Bronchial epithelial cell (primary cell): ENCODE measurements at regions not wholly inside any gene's neighbourhood (a gene's known extent, or its start where the extent isn't known, plus 50 kb on each side); places are given as distances from the start of the nearest gene placed in this dataset.
A peak's percentile ranks its signal among the peaks of the same experiment; 100 is the strongest.

Experiments
- DNase-seq: peaks from one replicate; pipeline ENCODE4 v3.0.0-alpha.2; 2010; ENCODE audit warnings: low read depth
- FAIRE-seq: peaks from 2 replicates; lab custom pipeline; 2011; peaks lifted over from hg19 to GRCh38; lab: Jason Lieb, UNC
- H3K27me3 ChIP-seq: 2 replicates; pipeline ENCODE4 v1.5.1; 2011; ENCODE audit warnings: low read length; ENCODE audit not compliant: control insufficient read depth, insufficient read depth
- H3K36me3 ChIP-seq: 2 replicates; pipeline ENCODE4 v1.5.1; 2011; ENCODE audit warnings: low read length; ENCODE audit not compliant: control insufficient read depth, insufficient read depth
- H3K4me3 ChIP-seq: 2 replicates; pipeline ENCODE4 v1.5.1; 2011; ENCODE audit warnings: mild to moderate bottlenecking, low read depth, low read length, control low read depth
- TF ChIP-seq, protein P1 (sequence below): IDR thresholded peaks from 2 replicates; pipeline ENCODE4 v1.5.1; 2011; ENCODE audit warnings: mild to moderate bottlenecking, moderate library complexity, low read length, control low read depth, inconsistent platforms; ENCODE audit not compliant: insufficient read depth, severe bottlenecking

DNA sequence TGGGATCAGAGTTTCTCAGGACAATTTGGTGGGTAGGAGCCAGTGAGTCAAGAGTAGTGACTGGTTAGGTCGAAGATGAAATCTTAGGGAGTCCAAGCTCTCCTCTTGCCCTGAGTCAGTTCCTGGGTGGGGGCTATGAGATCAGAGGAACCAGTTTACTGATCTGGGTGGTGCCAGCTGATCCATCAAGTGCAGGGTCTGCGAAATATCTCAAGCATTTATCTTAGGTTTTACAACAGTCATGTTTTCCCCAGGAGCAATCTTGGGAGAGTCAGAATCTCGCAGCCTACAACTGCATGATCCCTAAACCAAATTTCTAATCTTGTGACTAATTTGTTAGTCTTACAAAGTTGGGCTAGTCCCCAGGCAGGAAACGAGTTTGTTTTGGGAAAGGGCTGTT lies 1833.2 kb upstream of the PCDH7 start:
- no peak overlapping the region for H3K4me3 ChIP-seq
- DNase-seq (peak; percentile 4), FAIRE-seq (no peak)
- no peaks in the 10 kb centered on the region for H3K27me3 ChIP-seq
- no peaks in the 10 kb centered on the region for H3K36me3 ChIP-seq
- TF ChIP-seq, protein P1, sequence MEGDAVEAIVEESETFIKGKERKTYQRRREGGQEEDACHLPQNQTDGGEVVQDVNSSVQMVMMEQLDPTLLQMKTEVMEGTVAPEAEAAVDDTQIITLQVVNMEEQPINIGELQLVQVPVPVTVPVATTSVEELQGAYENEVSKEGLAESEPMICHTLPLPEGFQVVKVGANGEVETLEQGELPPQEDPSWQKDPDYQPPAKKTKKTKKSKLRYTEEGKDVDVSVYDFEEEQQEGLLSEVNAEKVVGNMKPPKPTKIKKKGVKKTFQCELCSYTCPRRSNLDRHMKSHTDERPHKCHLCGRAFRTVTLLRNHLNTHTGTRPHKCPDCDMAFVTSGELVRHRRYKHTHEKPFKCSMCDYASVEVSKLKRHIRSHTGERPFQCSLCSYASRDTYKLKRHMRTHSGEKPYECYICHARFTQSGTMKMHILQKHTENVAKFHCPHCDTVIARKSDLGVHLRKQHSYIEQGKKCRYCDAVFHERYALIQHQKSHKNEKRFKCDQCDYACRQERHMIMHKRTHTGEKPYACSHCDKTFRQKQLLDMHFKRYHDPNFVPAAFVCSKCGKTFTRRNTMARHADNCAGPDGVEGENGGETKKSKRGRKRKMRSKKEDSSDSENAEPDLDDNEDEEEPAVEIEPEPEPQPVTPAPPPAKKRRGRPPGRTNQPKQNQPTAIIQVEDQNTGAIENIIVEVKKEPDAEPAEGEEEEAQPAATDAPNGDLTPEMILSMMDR, result no peak

DNA sequence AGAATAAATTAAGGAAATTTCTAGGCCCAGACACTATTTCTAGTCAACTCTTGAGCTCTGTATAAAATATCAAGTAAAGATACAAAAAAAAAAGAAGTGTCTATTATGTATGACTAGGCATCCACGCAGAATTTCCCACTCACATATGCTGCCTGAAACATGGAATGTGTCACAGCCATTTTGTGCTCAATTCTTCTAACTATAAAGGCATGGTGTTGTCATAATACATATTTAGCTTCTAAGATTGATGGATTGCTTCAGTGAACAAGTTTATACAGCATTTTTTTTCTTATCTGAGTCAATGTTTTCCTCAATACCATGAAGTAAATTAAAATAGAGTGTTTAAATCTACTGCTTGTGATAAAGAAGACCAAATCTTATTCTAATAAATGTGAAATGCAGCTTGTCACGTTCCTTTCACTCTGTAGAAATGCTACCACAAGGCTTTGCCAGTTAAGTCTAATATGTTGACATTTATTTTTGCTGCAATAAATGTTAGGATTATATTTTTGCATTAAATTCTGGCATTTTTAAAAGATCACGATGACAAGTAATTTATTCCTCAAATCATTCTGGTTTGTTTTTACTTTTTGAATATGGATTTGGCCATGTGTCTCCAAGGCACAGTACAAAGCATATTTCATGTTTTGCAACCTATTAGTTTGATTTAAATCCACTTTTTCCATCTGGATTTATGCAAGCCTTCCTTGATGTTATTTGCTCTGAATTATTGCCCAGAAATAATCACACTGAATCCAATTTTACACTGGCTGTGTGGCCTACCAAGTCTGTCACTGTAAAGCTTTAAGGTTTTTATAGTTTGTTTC lies 1829.0 kb upstream of the PCDH7 start:
- FAIRE-seq, result no peak

DNA sequence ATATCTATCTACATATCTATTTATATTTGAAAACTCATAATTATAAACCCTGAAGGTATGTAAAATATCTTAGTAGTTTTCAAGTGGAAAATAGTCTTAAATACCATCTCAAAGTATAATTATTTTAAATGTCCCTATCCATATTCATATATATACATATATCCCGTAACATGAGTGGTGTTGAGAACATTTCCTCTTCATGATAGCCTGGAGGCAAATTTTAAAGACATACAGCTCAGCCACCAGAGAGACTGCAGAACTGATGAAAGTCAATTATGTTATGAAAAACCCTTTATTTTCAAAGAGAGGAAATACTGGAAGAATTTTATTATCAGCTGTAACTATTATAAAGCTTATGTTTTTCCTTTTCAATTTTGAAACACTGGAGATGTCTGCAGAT lies 1806.7 kb upstream of the PCDH7 start:
- H3K4me3 ChIP-seq, result no peak overlapping the region
- DNase-seq, result peak; percentile 1
- no peaks in the 10 kb centered on the region for H3K27me3 ChIP-seq
- FAIRE-seq, result no peak
- no peaks in the 10 kb centered on the region for H3K36me3 ChIP-seq
- TF ChIP-seq, protein P1, result no peak

More for the DNA sequence above, 1829.0 kb upstream of the PCDH7 start:
- TF ChIP-seq, protein P1, result no peak
- H3K27me3 ChIP-seq, result no peaks in the 10 kb centered on the region
- no peak for DNase-seq
- H3K4me3 ChIP-seq, result no peak overlapping the region
- no peaks in the 10 kb centered on the region for H3K36me3 ChIP-seq

DNA sequence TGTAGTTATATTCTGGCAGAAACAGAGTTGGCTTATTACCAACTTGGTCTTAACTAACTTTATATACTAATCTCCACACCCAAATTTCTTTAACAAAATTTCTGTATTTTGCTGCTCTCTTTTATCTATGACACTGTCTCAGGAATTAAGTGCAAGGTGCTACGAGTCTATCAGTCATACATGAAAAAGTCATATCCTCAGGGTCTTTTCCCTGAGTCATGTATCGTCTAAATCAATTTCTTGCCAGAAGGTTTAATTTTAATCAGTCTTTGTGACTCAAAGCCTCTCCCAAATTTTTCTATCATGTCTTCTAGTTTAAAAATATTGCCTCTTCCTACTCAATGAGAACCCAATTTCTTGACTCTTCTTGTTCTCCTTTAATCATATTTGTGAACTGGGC lies 1803.6 kb upstream of the PCDH7 start:
- FAIRE-seq (no peak), DNase-seq (no peak)
- no peaks in the 10 kb centered on the region for H3K36me3 ChIP-seq
- H3K27me3 ChIP-seq, result no peaks in the 10 kb centered on the region
- no peak overlapping the region for H3K4me3 ChIP-seq
- TF ChIP-seq, protein P1, result no peak

DNA sequence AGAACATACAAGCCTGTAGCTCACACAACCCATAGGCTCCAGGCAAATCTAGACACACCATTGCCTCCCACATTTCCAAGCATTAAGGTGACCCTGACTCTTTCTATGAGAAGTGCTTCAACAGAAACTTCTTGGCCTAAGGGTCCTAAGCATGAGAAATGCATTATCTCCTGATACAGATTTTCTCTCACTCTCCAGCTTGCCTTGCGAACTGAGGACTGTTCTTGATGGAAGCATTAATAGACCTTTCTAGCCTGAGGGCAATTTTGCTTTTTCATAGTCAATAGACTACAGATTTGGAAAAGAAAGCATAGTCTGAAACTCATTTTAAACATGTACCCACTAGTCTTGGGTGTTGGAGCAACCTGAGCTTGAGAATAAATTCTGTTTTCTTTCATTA lies 1801.3 kb upstream of the PCDH7 start:
- DNase-seq (no peak), FAIRE-seq (no peak)
- no peaks in the 10 kb centered on the region for H3K36me3 ChIP-seq
- no peaks in the 10 kb centered on the region for H3K27me3 ChIP-seq
- TF ChIP-seq, protein P1, result no peak
- no peak overlapping the region for H3K4me3 ChIP-seq
